HG02678 (cell line): ENCODE measurements at regions not wholly inside any gene's neighbourhood (a gene's known extent, or its start where the extent isn't known, plus 50 kb on each side); places are given as distances from the start of the nearest gene placed in this dataset.
"Not testable (repeated sequence)": the region's sequence is repeated elsewhere in the genome, so short reads cannot be mapped to it uniquely, and the experiment has no call there.

ENCODE experiments used
- ATAC-seq: cut with Tn5 transposase; IDR thresholded peaks from one replicate; pipeline ENCODE4 v1.9.1; 2021; ENCODE audit warnings: mild to moderate bottlenecking, moderate library complexity; ENCODE audit not compliant: unreplicated experiment

DNA sequence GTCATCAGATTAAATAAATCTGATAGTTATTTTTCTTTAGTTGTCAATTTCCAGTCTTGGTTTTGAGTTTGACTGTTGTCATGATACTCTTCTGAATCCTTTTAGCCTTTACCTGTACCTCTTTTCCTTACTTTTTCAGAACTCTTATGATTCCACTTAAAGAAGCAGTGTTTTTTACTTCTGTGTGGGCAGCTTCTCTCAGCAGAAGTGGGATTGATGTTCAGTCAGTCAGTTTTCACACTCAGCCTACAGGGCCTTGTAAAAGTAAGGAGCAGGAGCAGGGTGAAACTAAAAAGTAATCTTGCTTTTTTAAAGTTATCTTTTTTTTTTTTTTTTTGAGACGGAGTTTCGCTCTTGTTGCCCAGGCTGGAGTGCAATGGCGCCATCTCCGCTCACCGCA, 75.1 kb downstream of the HAUS1 start:
- ATAC-seq = no peak

DNA sequence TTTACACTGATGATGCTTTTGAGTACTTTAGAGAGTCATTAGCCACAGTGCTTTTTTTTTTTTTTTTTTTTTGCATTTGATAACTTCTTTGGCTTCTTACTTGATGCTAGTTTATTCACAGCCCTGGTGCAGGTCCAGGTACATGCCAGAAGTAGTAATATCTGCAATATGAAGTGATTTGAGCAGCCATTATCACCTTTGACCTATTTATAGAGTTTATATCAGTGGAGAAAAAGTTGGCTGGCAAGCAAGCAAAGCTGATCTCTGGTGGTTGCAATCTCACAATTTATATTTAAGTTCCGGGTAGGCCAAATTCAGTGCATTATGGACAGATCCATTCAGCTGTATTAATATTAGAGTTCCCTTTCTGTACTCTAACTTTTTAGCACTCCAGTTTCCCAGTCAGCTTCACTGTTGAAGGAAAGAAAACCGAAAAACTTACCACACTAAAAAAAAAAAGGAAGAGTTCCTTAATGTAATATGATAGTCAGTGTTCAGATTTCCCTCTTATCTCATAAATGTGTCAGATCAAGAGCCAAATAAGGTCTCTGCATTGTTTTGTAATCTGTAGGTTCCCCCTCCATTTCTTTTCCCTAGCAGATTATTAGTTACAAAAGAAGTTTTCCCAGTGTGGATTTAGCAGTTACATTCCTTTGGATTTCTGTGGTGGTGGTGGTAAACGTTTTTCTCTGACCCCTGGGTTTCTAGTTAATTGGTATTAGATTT, 78.6 kb downstream of the HAUS1 start:
- ATAC-seq = no peak

DNA sequence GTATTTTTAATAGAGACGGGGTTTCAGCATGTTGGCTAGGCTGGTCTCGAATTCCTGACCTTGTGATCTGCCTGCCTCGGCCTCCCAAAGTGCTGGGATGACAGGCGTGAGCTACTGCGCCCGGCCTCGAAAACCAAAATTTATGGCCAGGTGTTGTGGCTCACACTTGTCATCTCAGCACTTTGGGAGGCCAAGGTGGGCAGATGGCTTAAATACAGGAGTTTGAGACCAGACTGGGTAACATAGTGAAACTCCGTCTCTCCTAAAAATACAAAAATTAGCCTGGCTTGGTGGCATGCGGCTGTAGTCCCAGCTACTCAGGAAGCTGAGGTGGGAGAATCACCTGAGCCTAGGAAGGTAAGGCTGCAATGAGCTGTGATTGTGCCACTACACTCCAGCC, 80.1 kb downstream of the HAUS1 start:
- not testable (repeated sequence) for ATAC-seq

DNA sequence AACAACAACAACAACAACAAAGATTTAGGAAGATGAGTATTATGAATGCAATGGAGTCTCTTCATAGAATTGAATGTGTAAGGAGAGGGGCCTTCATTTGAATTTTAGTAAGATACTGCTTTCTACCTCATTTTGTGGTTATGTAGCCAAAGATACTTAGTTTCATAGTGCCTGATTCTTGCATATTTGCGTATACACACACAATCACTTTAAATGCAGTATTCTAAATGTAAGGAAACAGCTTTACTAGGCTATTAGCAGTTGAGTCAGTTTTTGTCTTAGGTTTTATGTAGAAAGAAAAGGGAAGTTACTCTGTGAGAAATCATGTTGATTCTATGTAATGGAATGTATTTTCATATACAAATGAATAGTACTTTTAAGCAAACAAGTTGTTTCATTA, 80.5 kb downstream of the HAUS1 start:
- ATAC-seq = no peak

DNA sequence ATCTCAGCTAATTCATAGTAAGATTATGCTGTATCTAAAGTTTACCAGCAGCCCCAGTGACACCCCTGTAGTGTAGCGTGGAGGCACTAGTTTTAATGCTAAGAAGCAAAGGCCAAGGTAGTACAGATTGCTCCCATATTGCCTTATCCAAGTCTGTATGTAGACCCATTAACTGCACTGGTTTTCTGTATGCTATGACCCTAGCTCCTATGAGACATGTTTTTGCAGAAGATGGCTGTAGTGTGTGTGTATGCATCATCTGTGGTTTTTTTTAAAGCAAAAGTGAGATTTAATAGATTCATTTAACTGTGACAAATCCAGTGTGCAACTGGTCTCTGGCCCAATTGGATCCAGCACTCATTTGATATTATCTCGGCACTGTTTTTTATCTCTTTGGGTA, 86.5 kb downstream of the HAUS1 start:
- no peak for ATAC-seq

DNA sequence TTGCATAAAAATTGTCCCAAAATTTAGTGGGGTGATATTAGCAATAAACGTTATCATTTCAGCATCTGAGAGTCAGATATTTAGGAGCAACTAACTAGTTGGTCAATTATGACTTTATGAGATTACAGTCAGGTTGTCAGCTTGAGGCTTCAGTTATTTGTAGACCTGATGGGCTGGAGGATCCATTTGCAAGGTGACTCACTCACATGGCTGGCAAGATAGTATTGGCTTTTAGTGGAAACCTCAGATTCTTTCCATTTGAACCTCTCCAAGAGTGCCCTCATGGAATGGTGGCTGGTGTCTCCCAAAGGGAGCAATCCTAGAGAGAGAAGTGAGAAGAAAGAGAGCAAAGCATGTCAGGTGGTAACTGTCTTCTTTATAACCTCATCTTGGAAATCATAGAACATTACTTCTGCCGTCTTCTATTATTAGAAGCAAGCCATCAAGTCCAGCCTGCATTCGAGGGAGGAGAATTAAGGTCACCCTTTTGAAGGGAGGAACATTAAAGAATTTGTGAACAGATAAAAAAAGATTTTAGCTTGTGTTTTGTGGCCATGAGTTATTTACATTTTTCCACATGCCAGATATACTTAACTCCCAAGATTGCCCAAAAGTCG, 92.5 kb downstream of the HAUS1 start:
- ATAC-seq = no peak

DNA sequence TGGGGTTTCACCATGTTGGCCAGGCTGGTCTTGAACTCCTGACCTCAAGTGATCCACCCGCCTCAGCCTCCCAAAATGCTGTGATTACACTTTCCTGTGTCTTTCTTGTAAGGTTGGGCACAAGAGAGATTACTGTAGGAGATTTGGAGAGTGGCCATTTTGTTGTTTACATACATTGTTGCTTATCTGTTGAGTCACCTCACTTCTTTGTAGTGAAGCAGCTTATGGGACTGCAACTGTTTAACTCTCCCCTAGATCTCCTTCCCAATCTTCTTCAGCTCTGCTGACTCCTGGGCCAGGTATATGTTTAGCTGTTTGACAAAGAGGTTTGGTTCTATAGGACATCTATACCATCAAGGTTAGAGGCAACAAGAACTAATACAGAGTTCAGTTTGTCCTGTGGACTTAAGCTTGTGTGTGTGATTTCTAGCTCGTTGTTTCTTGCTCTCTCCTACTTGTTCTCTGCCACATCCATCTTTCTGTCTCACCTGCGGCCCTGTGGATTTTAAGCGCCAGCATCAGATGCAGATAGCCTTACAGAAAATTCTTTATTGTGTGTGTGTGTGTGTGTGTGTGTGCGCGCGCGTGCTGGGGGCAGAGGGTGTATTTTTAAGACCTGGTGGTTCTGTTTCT, 95.4 kb downstream of the HAUS1 start:
- ATAC-seq = no peak

- not testable (repeated sequence) for ATAC-seq
Observed at GRCh38 chr18:46200178-46201055, 96.2 kb downstream of the HAUS1 start.

DNA sequence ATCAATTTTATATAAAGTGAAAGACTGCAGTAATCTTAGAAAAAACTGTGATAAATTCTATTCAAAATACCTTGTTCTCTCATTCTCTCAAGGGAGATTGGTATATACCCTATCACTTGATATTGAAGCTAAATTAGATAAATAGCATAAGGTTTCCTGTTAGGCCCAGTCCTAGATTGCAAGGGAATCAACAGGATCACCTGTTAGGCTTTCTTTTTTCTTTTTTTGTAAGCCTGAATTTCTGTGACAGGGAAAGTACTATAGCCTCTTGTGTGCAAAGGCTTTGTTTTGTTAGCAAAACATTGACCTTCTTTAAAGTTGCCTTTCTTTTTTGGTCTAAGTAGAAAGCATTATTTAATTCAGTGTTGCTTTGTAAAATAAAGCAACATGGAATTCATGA, 100.0 kb downstream of the HAUS1 start:
- no peak for ATAC-seq

- no peak for ATAC-seq
Observed at GRCh38 chr18:46207985-46208384, 103.8 kb downstream of the HAUS1 start.

DNA sequence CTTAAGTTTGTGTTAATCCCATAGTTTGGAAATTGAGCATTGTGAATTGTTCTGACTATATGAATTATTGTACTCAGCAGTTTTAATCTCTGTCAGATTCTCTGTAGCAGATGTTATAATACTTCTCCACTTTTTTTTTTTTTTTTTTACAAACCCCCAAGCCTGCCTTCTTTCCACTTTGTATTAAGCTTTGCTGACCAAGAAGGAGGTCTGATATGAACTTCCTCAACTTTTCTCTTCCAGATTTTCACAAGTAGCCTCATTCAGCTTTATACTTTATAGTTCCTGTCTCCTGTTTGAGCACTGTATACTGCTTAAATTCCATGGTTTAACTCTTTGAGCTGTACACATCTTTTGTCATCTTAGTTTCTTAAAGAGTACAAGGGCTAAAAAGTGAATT, 105.0 kb downstream of the HAUS1 start:
- no peak for ATAC-seq

- no peak for ATAC-seq
Observed at GRCh38 chr18:46211816-46212215, 107.6 kb downstream of the HAUS1 start.

DNA sequence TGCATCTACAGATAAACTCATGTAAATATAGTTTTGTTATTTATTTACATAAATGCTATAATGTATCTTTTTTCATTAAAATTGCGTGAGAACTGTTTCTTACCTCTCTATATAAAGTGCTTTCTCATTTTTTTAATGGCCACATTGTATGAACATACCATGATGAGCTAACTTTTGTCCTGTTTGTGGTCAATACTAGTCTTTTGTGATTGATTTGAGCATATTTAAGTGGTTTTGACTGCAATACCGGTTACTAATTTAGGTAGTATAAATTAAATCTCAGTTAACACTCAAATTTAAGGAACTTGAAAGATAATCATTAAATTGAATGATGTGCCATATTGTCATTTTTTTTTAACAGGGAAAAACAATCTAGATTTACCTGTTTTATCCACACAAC, 108.2 kb downstream of the HAUS1 start:
- no peak for ATAC-seq

GRCh38 chr18:46213295-46213694, 109.1 kb downstream of the HAUS1 start:
- no peak for ATAC-seq

- no peak for ATAC-seq
Observed at GRCh38 chr18:46214435-46214834, 110.2 kb downstream of the HAUS1 start.

DNA sequence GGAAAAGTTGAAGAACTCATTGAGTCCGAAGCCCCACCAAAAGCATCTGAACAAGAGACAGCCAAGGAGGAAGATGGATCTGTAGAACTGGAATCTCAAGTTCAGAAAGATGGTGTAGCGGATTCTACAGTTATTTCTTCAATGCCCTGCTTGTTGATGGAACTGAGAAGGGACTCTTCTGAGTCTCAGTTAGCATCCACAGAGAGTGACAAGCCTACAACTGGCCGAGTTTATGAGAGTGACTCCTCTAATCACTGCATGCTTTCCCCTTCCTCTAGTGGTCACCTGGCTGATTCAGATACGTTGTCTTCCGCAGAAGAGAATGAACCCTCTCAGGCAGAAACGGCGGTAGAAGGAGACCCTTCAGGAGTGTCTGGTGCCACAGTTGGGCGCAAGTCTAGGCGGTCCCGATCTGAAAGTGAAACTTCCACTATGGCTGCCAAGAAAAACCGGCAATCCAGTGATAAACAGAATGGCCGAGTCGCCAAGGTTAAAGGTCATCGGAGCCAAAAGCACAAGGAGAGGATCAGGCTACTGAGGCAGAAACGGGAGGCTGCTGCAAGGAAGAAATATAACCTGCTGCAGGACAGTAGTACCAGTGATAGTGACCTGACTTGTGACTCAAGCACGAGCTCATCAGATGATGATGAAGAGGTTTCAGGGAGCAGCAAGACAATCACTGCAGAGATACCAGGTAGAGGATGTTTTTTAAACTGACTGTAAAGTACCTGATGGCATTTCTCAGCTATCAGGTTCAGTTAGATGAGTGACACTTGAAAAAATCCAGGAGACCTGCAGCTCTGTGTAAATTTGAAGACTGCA, 111.9 kb downstream of the HAUS1 start:
- no peak for ATAC-seq

DNA sequence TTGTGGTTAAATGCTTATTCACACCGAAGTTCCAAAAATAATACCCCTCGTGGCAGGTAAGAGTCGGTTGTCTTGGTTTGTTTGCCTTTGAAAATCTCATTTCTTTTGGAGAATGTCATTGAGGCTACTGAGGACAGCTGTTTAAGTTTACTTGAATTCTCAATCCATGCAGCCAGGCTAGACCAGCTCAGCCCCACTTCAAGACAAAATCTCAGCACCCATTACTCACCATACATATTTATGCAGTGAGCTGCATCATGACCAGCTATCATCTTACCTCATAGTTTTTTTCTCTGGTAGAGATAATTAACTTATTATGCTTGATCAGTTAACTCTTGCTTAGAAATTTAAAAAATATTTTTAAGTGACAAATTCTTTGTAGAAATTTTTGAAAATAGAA, 115.9 kb downstream of the HAUS1 start:
- ATAC-seq = no peak

GRCh38 chr18:46222093-46222492, 117.9 kb downstream of the HAUS1 start:
- no peak for ATAC-seq

- no peak for ATAC-seq
Observed at GRCh38 chr18:46222710-46223360, 118.7 kb downstream of the HAUS1 start.

- ATAC-seq = no peak
Observed at GRCh38 chr18:46224181-46224775, 120.1 kb downstream of the HAUS1 start.
